Transverse colon (tissue), 4 donors: ENCODE measurements at regions not wholly inside any gene's neighbourhood (a gene's known extent, or its start where the extent isn't known, plus 50 kb on each side); places are given as distances from the start of the nearest gene placed in this dataset.
A peak's percentile ranks its signal among the peaks of the same experiment; 100 is the strongest.

ENCODE experiments used
- DNase-seq: peaks from one replicate; pipeline ENCODE4 v3.0.0-alpha.2; 2019
- H3K27ac ChIP-seq, 4 donors: fragments of 200-600 bp; sonication (generic); 2 replicates each; pipeline ENCODE4 v1.5.1; 2016 to 2018; ENCODE audit warnings: inconsistent platforms in 4 of 4
- H3K27me3 ChIP-seq: fragments of 200-600 bp; sonication (generic); 2 replicates; pipeline ENCODE4 v1.5.1; 2017; ENCODE audit warnings: inconsistent platforms
- H3K36me3 ChIP-seq, 4 donors: fragments of 200-600 bp; sonication (generic); 2 replicates each; pipeline ENCODE4 v1.5.1; 2017 to 2019; ENCODE audit warnings: inconsistent platforms in 4 of 4
- H3K4me1 ChIP-seq, 4 donors: fragments of 200-600 bp; sonication (generic); 2 replicates each; pipeline ENCODE4 v1.5.1; 2017 to 2020; ENCODE audit warnings: inconsistent platforms in 4 of 4
- H3K4me3 ChIP-seq, 4 donors: fragments of 200-600 bp; sonication (generic); 1 replicate in 1 of 4; 2 replicates in 3 of 4; pipeline versions ENCODE4 v1.5.1 to v1.6.1; 2017 to 2019; ENCODE audit warnings: inconsistent platforms in 4 of 4
- H3K9me3 ChIP-seq, 2 donors: fragments of 200-600 bp; sonication (generic); 2 replicates each; pipeline ENCODE4 v1.5.1; 2017 to 2019; ENCODE audit warnings: inconsistent platforms in 2 of 2
- CTCF ChIP-seq, 5 experiments: fragments of 200-600 bp in 3 of 5; fragments of 450-650 bp in 2 of 5; sonication (generic) in 3 of 5; IDR thresholded peaks; 1 replicate in 2 of 5; 2 replicates in 3 of 5; pipeline ENCODE4 v1.5.1; 2016 to 2017; ENCODE audit warnings: antibody characterized with exemption in 5 of 5, inconsistent platforms in 3 of 5, mild to moderate bottlenecking in 2 of 5, moderate library complexity in 1 of 5
- EP300 ChIP-seq: sonication (generic); formaldehyde crosslinking; IDR thresholded peaks from one replicate; pipeline ENCODE4 v1.6.1; 2017; ENCODE audit warnings: antibody characterized with exemption, low read depth
- POLR2A ChIP-seq: fragments of 450-650 bp; IDR thresholded peaks from one replicate; pipeline ENCODE4 v1.6.1; 2016; ENCODE audit warnings: antibody characterized with exemption, mild to moderate bottlenecking, moderate library complexity
- POLR2AphosphoS5 ChIP-seq, 3 donors: sonication (generic); formaldehyde crosslinking; IDR thresholded peaks; one replicate each; pipeline ENCODE4 v1.6.1; 2016; ENCODE audit warnings: antibody characterized with exemption in 3 of 3
- WGBS, 2 donors: methylation state at CpG; one replicate each; pipeline ENCODE4 v1.1.5; 2018; ENCODE audit warnings: low coverage in 1 of 2; 5-methylcytosine and 5-hydroxymethylcytosine counted together
- in situ Hi-C, 4 donors: fragments of 200-750 bp; cut with MboI; loops; one replicate each; pipeline versions ENCODE4 v1.15.0 to v1.15.1; 2017; ENCODE audit warnings: low sequenced_read_pairs in 3 of 4, low pct_ligation_motif_present in 1 of 4, low pct_unique_long_range_greater_than_20kb in 1 of 4
- intact Hi-C: fragments of 100-400 bp; cut with DNase I; formaldehyde crosslinking; loops from one replicate; pipeline ENCODE4 v1.15.1; 2023; ENCODE audit warnings: low total_unique reads

- TF ChIP-seq POLR2AphosphoS5 (IDR thresholded peaks at IDR 0.05) (no peak), CTCF (IDR thresholded peaks at IDR 0.05) (peak in 2 of 5 experiments; percentile 7 to 8), EP300 (no peak)
- no peak for DNase-seq
- H3K27me3 ChIP-seq: no peaks in the 10 kb centered on the region
- no peaks in the 10 kb centered on the region for H3K36me3 ChIP-seq
- in situ Hi-C loops: no loop called here
- 19 to 24% methylated on average over 7 of the region's 7 CpGs for WGBS, 2 donors
- intact Hi-C loops: no loop called here
- no peak overlapping the region for H3K4me3 ChIP-seq
- H3K9me3 ChIP-seq: no peaks in the 10 kb centered on the region
- no peaks in the 10 kb centered on the region for H3K4me1 ChIP-seq
- no peak overlapping the region for H3K27ac ChIP-seq
Observed at GRCh38 chr6:97440590-97441176, 157.7 kb upstream of the MMS22L start.

- Histone ChIP-seq H3K4me1 (no peaks in the 10 kb centered on the region), H3K9me3 (no peaks in the 10 kb centered on the region), H3K27me3 (no peaks in the 10 kb centered on the region), H3K4me3 (no peak overlapping the region), H3K27ac (no peak overlapping the region), H3K36me3 (no peaks in the 10 kb centered on the region)
- DNase-seq: no peak
- intact Hi-C loops (no loop called here), in situ Hi-C loops (no loop called here)
- WGBS, 2 donors: 82 to 93% methylated on average over 5 of the region's 5 CpGs
- TF ChIP-seq EP300 (no peak), POLR2A (no peak), POLR2AphosphoS5 (IDR thresholded peaks at IDR 0.05) (no peak), CTCF (IDR thresholded peaks at IDR 0.05) (no peak)
Observed at GRCh38 chr6:97443408-97444080, 160.5 kb upstream of the MMS22L start.

GRCh38 chr6:97445407-97445806 lies 162.4 kb upstream of the MMS22L start:
- DNase-seq: no peak
- in situ Hi-C loops: no loop called here
- H3K4me1 ChIP-seq: no peaks in the 10 kb centered on the region
- H3K27ac ChIP-seq: no peak overlapping the region
- 61 to 80% methylated on average over 3 of the region's 3 CpGs for WGBS, 2 donors
- intact Hi-C loops: no loop called here
- H3K27me3 ChIP-seq: no peaks in the 10 kb centered on the region
- H3K36me3 ChIP-seq: no peaks in the 10 kb centered on the region
- H3K4me3 ChIP-seq: no peak overlapping the region
- no peaks in the 10 kb centered on the region for H3K9me3 ChIP-seq
- TF ChIP-seq CTCF (IDR thresholded peaks at IDR 0.05) (no peak), EP300 (no peak), POLR2A (no peak), POLR2AphosphoS5 (IDR thresholded peaks at IDR 0.05) (no peak)

GRCh38 chr6:97449444-97449966 lies 166.5 kb upstream of the MMS22L start:
- Histone ChIP-seq H3K9me3 (no peaks in the 10 kb centered on the region), H3K27me3 (no peaks in the 10 kb centered on the region), H3K4me1 (no peaks in the 10 kb centered on the region), H3K4me3 (no peak overlapping the region), H3K27ac (no peak overlapping the region), H3K36me3 (no peaks in the 10 kb centered on the region)
- WGBS, 2 donors: 58 to 72% methylated on average over 2 of the region's 2 CpGs
- TF ChIP-seq CTCF (IDR thresholded peaks at IDR 0.05): no peak
- no peak for TF ChIP-seq POLR2A
- no peak for TF ChIP-seq POLR2AphosphoS5 (IDR thresholded peaks at IDR 0.05)
- no peak for TF ChIP-seq EP300
- intact Hi-C loops: no loop called here
- in situ Hi-C loops: no loop called here
- DNase-seq: no peak
